SK-N-SH (cell line): ENCODE measurements at regions not wholly inside any gene's neighbourhood (a gene's known extent, or its start where the extent isn't known, plus 50 kb on each side); places are given as distances from the start of the nearest gene placed in this dataset.

Source experiments
- CTCF ChIA-PET: fragments of 300-600, 350-600 bp; formaldehyde crosslinking; extraction: SDS; loops from one replicate; lab custom pipeline; 2021; lab: Yijun Ruan, JAX
- POLR2A ChIA-PET: fragments of 350-600 bp; sonication (Branson Sonifier 250); formaldehyde crosslinking; extraction: SDS; loops from one replicate; lab custom pipeline; 2020; ENCODE audit warnings: antibody characterized with exemption, inconsistent platforms; lab: Yijun Ruan, JAX
- DNase-seq: peaks from one replicate; pipeline ENCODE4 v3.0.0; 2012
- H2AFZ ChIP-seq: fragments of 200-600 bp; sonication (generic); 2 replicates; pipeline ENCODE4 v1.8.1; 2016; ENCODE audit warnings: antibody characterized with exemption, mild to moderate bottlenecking, low read depth
- H3F3A ChIP-seq: fragments of 200-600 bp; sonication (generic); replicated peaks from 2 replicates; pipeline ENCODE3; 2016; ENCODE audit warnings: antibody characterized with exemption, mild to moderate bottlenecking; ENCODE audit not compliant: insufficient read depth
- H3K27ac ChIP-seq, 2 experiments: fragments of 200-500 bp in 1 of 2; fragments of 200-600 bp in 1 of 2; sonication (Bioruptor generic) in 1 of 2; sonication (generic), shearing (Covaris generic) in 1 of 2; 2 replicates each; pipeline versions ENCODE4 v1.5.1 to v1.6.1; 2014 to 2016; ENCODE audit warnings: low read depth in 2 of 2, inconsistent platforms in 1 of 2, low read length in 1 of 2, mild to moderate bottlenecking in 1 of 2, mixed read lengths in 1 of 2
- H3K27me3 ChIP-seq: fragments of 200-600 bp; sonication (generic), shearing (Covaris generic); 2 replicates; pipeline ENCODE4 v1.6.1; 2016; ENCODE audit warnings: mixed run types; ENCODE audit not compliant: insufficient read depth
- H3K36me3 ChIP-seq, 2 experiments: fragments of 200-500 bp in 1 of 2; fragments of 200-600 bp in 1 of 2; sonication (Bioruptor generic) in 1 of 2; sonication (generic) in 1 of 2; replicated peaks in 1 of 2; 2 replicates each; pipeline versions ENCODE3 to v1.5.1; 2014 to 2016; ENCODE audit warnings: low read length in 1 of 2, mild to moderate bottlenecking in 1 of 2; ENCODE audit not compliant: insufficient read depth in 2 of 2, control insufficient read depth in 1 of 2
- H3K4me1 ChIP-seq, 2 experiments: fragments of 200-500 bp in 1 of 2; fragments of 200-600 bp in 1 of 2; sonication (Bioruptor generic) in 1 of 2; sonication (generic), shearing (Covaris generic) in 1 of 2; 2 replicates each; pipeline versions ENCODE4 v1.5.1 to v1.6.1; 2014 to 2016; ENCODE audit warnings: low read depth in 1 of 2, low read length in 1 of 2, mixed run types in 1 of 2; ENCODE audit not compliant: insufficient read depth in 2 of 2, control insufficient read depth in 1 of 2
- H3K4me2 ChIP-seq: fragments of 200-600 bp; sonication (generic), shearing (Covaris generic); 2 replicates; pipeline ENCODE4 v1.6.1; 2017; ENCODE audit warnings: mixed run types
- H3K4me3 ChIP-seq, 2 experiments: fragments of 200-500 bp in 1 of 2; fragments of 200-600 bp in 1 of 2; sonication (Bioruptor generic) in 1 of 2; sonication (generic), shearing (Covaris generic) in 1 of 2; 2 replicates each; pipeline versions ENCODE4 v1.5.1 to v1.8.1; 2014 to 2016; ENCODE audit warnings: low read depth in 2 of 2, inconsistent platforms in 1 of 2, low read length in 1 of 2, mild to moderate bottlenecking in 1 of 2, mixed read lengths in 1 of 2, moderate library complexity in 1 of 2
- H3K79me2 ChIP-seq: fragments of 200-600 bp; sonication (generic); 2 replicates; pipeline ENCODE4 v1.8.1; 2017; ENCODE audit warnings: mild to moderate bottlenecking; ENCODE audit not compliant: insufficient read depth
- H3K9ac ChIP-seq: fragments of 200-600 bp; sonication (generic); 2 replicates; pipeline ENCODE4 v1.6.1; 2017; ENCODE audit warnings: mixed run types
- H3K9me2 ChIP-seq: fragments of 200-600 bp; sonication (generic); 2 replicates; pipeline ENCODE4 v1.6.1; 2017; ENCODE audit warnings: mixed run types
- H3K9me3 ChIP-seq: fragments of 200-600 bp; sonication (generic); 2 replicates; pipeline ENCODE4 v1.6.1; 2017; ENCODE audit warnings: mixed run types, mild to moderate bottlenecking, moderate library complexity
- H4K20me1 ChIP-seq: fragments of 200-600 bp; sonication (generic); 2 replicates; pipeline ENCODE4 v1.6.1; 2017; ENCODE audit warnings: mild to moderate bottlenecking, mixed run types; ENCODE audit not compliant: insufficient read depth
- CHD2 ChIP-seq: fragments of 150-350 bp; IDR thresholded peaks from 2 replicates; pipeline ENCODE4 v1.6.1; 2018; ENCODE audit warnings: low read length; ENCODE audit not compliant: partially characterized antibody
- GABPA ChIP-seq: IDR thresholded peaks from 2 replicates; pipeline ENCODE4 v1.4.0; 2012; ENCODE audit warnings: low read depth, mild to moderate bottlenecking
- MAX ChIP-seq: IDR thresholded peaks from 2 replicates; pipeline ENCODE4 v1.4.0; 2012; ENCODE audit warnings: low read depth
- NRF1 ChIP-seq: IDR thresholded peaks from 2 replicates; pipeline ENCODE4 v1.6.1; 2012; ENCODE audit warnings: low read depth, mild to moderate bottlenecking, low read length
- PBX3 ChIP-seq: IDR thresholded peaks from 2 replicates; pipeline ENCODE4; 2012
- RAD21 ChIP-seq: IDR thresholded peaks from 2 replicates; pipeline ENCODE4 v1.6.1; 2012; ENCODE audit warnings: mild to moderate bottlenecking, low read length
- RXRA ChIP-seq: IDR thresholded peaks from 2 replicates; pipeline ENCODE4 v1.4.0; 2012; ENCODE audit warnings: low read depth, mild to moderate bottlenecking, borderline replicate concordance
- SIN3A ChIP-seq: IDR thresholded peaks from 2 replicates; pipeline ENCODE4 v1.6.1; 2012; ENCODE audit warnings: low read depth, mild to moderate bottlenecking, low read length, moderate library complexity, borderline replicate concordance
- TEAD4 ChIP-seq: IDR thresholded peaks from 2 replicates; pipeline ENCODE4 v1.4.0; 2012; ENCODE audit warnings: mild to moderate bottlenecking, borderline replicate concordance; ENCODE audit not compliant: insufficient read depth
- USF2 ChIP-seq: fragments of 150-350 bp; IDR thresholded peaks from 2 replicates; pipeline ENCODE4 v1.6.1; 2017; ENCODE audit warnings: antibody characterized with exemption, low read length, low read depth, borderline replicate concordance
- WGBS: methylation state at CpG from one replicate; pipeline ENCODE4 v1.1.6; 2017; ENCODE audit warnings: low lambda C conversion rate; 5-methylcytosine and 5-hydroxymethylcytosine counted together
- TF ChIP-seq, protein P1 (sequence below): IDR thresholded peaks from 2 replicates; pipeline ENCODE4 v1.6.1; 2012; ENCODE audit warnings: mild to moderate bottlenecking, low read depth, low read length, moderate library complexity

GRCh38 chr11:76607431-76607830 lies 63.1 kb downstream of the LRRC32 start:
- H3K27ac ChIP-seq, result no peak overlapping the region
- ChIA-PET CTCF (interaction anchor here (1.1 to 1.4 kb wide), 2 partner anchors 9 to 73 kb away, joined by 3 to 5 read pairs; no protein-coding TSS in a partner anchor), POLR2A (no interaction called here)
- H2AFZ ChIP-seq, result no peak overlapping the region
- peaks cover 0 to 62% of the 10 kb centered on the region in 2 experiments; a peak in 1 of 4 replicates for H3K4me1 ChIP-seq
- no peaks in the 10 kb centered on the region for H3K36me3 ChIP-seq
- no peak for DNase-seq
- 79% methylated on average over 2 of the region's 2 CpGs for WGBS
- no peak overlapping the region for H3K9ac ChIP-seq
- H3K79me2 ChIP-seq, result no peaks in the 10 kb centered on the region
- H3K9me2 ChIP-seq, result no peaks in the 10 kb centered on the region
- H4K20me1 ChIP-seq, result no peaks in the 10 kb centered on the region
- H3K4me2 ChIP-seq, result no peak overlapping the region
- TF ChIP-seq RAD21, result no peak
- no peak for TF ChIP-seq RXRA
- TF ChIP-seq NRF1, result no peak
- no peak for TF ChIP-seq TEAD4
- no peak for TF ChIP-seq PBX3
- no peak for TF ChIP-seq MAX
- TF ChIP-seq GABPA, result no peak
- TF ChIP-seq SIN3A, result no peak
- TF ChIP-seq CHD2, result no peak
- TF ChIP-seq, protein P1, sequence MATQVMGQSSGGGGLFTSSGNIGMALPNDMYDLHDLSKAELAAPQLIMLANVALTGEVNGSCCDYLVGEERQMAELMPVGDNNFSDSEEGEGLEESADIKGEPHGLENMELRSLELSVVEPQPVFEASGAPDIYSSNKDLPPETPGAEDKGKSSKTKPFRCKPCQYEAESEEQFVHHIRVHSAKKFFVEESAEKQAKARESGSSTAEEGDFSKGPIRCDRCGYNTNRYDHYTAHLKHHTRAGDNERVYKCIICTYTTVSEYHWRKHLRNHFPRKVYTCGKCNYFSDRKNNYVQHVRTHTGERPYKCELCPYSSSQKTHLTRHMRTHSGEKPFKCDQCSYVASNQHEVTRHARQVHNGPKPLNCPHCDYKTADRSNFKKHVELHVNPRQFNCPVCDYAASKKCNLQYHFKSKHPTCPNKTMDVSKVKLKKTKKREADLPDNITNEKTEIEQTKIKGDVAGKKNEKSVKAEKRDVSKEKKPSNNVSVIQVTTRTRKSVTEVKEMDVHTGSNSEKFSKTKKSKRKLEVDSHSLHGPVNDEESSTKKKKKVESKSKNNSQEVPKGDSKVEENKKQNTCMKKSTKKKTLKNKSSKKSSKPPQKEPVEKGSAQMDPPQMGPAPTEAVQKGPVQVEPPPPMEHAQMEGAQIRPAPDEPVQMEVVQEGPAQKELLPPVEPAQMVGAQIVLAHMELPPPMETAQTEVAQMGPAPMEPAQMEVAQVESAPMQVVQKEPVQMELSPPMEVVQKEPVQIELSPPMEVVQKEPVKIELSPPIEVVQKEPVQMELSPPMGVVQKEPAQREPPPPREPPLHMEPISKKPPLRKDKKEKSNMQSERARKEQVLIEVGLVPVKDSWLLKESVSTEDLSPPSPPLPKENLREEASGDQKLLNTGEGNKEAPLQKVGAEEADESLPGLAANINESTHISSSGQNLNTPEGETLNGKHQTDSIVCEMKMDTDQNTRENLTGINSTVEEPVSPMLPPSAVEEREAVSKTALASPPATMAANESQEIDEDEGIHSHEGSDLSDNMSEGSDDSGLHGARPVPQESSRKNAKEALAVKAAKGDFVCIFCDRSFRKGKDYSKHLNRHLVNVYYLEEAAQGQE, result no peak
- TF ChIP-seq USF2, result no peak
- TF ChIP-seq, all 33 proteins: peak for 0
- Histone ChIP-seq H3K27me3 (no peaks in the 10 kb centered on the region), H3K4me3 (no peak overlapping the region), H3K9me3 (no peaks in the 10 kb centered on the region), H3F3A (no peaks in the 10 kb centered on the region)
